ENCODE measurements at regions not wholly inside any gene's neighbourhood (a gene's known extent, or its start where the extent isn't known, plus 50 kb on each side); places are given as distances from the start of the nearest gene placed in this dataset.

DNA sequence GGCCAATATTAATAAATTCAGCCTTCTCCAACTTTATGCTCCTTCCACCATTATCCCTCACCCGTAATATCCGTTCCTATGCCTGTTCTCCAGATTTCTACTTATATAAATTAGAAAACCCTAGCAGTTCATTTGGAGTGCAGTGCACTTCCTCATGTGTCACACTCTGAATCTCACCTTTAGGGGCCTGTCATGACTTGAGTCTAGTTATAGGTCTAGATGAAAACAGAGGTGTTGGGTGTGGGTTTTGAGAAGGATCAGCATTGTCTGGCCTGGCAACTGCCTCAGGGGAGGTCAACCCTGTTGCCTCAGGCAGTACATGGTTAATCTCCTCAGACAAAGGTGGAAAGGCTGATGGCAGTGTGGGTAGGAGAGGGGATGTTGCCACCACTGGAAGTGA, 876.8 kb downstream of the FAT4 start:
- TF ChIP-seq, protein P1, sequence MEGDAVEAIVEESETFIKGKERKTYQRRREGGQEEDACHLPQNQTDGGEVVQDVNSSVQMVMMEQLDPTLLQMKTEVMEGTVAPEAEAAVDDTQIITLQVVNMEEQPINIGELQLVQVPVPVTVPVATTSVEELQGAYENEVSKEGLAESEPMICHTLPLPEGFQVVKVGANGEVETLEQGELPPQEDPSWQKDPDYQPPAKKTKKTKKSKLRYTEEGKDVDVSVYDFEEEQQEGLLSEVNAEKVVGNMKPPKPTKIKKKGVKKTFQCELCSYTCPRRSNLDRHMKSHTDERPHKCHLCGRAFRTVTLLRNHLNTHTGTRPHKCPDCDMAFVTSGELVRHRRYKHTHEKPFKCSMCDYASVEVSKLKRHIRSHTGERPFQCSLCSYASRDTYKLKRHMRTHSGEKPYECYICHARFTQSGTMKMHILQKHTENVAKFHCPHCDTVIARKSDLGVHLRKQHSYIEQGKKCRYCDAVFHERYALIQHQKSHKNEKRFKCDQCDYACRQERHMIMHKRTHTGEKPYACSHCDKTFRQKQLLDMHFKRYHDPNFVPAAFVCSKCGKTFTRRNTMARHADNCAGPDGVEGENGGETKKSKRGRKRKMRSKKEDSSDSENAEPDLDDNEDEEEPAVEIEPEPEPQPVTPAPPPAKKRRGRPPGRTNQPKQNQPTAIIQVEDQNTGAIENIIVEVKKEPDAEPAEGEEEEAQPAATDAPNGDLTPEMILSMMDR (IDR thresholded peaks at IDR 0.05; ENCODE audit: borderline replicate concordance, extremely low read depth, low read length, poor library complexity, severe bottlenecking), result no peak
- TF ChIP-seq EZH2 (IDR thresholded peaks at IDR 0.05; ENCODE audit: borderline replicate concordance, low read depth, low read length, severe bottlenecking), result no peak
